Neural progenitor cell (in vitro differentiated cells): ENCODE measurements at regions not wholly inside any gene's neighbourhood (a gene's known extent, or its start where the extent isn't known, plus 50 kb on each side); places are given as distances from the start of the nearest gene placed in this dataset.

Source experiments
- EZH2phosphoT487 ChIP-seq: fragments of 200-600 bp; sonication (generic); IDR thresholded peaks from 2 replicates; pipeline ENCODE4 v1.6.1; 2017; ENCODE audit warnings: antibody characterized with exemption
- TF ChIP-seq, protein P1 (sequence below): fragments of 200-600 bp; sonication (generic); IDR thresholded peaks from 2 replicates; pipeline ENCODE4 v1.5.1; 2017; ENCODE audit warnings: antibody characterized with exemption, mild to moderate bottlenecking

DNA sequence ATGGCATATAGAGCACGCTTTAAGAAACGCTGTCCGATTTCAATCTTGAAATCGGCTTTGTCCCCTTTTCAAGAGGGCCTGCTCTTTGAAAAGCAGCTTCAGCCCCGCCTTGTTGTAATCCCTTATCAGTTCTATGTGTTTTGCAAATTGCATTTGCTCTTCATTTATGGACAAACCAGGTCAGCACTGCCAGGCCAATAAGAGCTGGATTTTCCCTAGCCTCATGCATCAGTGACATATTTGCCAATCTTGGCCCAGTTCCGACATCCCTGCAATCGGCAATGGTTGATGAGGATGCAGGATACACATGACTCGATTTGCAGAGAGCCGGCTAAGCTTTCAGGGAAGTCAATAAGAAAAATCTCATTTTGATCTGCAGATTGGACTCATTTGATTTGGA, 529.1 kb upstream of the CLINT1 start:
- TF ChIP-seq, protein P1, sequence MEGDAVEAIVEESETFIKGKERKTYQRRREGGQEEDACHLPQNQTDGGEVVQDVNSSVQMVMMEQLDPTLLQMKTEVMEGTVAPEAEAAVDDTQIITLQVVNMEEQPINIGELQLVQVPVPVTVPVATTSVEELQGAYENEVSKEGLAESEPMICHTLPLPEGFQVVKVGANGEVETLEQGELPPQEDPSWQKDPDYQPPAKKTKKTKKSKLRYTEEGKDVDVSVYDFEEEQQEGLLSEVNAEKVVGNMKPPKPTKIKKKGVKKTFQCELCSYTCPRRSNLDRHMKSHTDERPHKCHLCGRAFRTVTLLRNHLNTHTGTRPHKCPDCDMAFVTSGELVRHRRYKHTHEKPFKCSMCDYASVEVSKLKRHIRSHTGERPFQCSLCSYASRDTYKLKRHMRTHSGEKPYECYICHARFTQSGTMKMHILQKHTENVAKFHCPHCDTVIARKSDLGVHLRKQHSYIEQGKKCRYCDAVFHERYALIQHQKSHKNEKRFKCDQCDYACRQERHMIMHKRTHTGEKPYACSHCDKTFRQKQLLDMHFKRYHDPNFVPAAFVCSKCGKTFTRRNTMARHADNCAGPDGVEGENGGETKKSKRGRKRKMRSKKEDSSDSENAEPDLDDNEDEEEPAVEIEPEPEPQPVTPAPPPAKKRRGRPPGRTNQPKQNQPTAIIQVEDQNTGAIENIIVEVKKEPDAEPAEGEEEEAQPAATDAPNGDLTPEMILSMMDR: no peak
- TF ChIP-seq EZH2phosphoT487: no peak
